Heart right ventricle (tissue), 16 donors: ENCODE measurements at regions not wholly inside any gene's neighbourhood (a gene's known extent, or its start where the extent isn't known, plus 50 kb on each side); places are given as distances from the start of the nearest gene placed in this dataset.

ENCODE experiments used
- ATAC-seq, 8 donors: fragments of 200-7000 bp; cut with Tn5 transposase; one replicate each; pipeline ENCODE4 v1.9.1; 2020; ENCODE audit warnings: mild to moderate bottlenecking in 8 of 8, moderate library complexity in 8 of 8, moderate number of reproducible peaks in 1 of 8
- DNase-seq, 2 donors: peaks; one replicate each; pipeline ENCODE4 v3.0.0-alpha.2; 2020
- H3K27ac ChIP-seq, 10 donors: fragments of 200-600 bp; sonication (generic) in 2 of 10; one replicate each; pipeline versions ENCODE4 v1.5.0 to v1.8.0; 2020 to 2022; ENCODE audit warnings: mild to moderate bottlenecking in 3 of 10
- H3K27me3 ChIP-seq, 7 donors: fragments of 200-600 bp; one replicate each; pipeline ENCODE4 v1.8.0; 2021 to 2022; ENCODE audit warnings: mild to moderate bottlenecking in 2 of 7
- H3K36me3 ChIP-seq, 9 donors: fragments of 200-600 bp; sonication (generic) in 1 of 9; one replicate each; pipeline versions ENCODE4 v1.5.0 to v1.8.0; 2020 to 2022; ENCODE audit warnings: mild to moderate bottlenecking in 2 of 9
- H3K4me1 ChIP-seq, 9 donors: fragments of 200-600 bp; sonication (generic) in 1 of 9; one replicate each; pipeline versions ENCODE4 v1.5.0 to v1.8.0; 2020 to 2022; ENCODE audit warnings: mild to moderate bottlenecking in 4 of 9
- H3K4me3 ChIP-seq, 10 donors: fragments of 200-600 bp; sonication (generic) in 2 of 10; one replicate each; pipeline versions ENCODE4 v1.5.0 to v1.8.0; 2020 to 2022; ENCODE audit warnings: mild to moderate bottlenecking in 7 of 10, moderate library complexity in 2 of 10
- H3K9me3 ChIP-seq, 11 donors: fragments of 200-600 bp in 10 of 11; sonication (generic) in 2 of 11; one replicate each; pipeline versions ENCODE4 v1.5.0 to v1.8.0; 2013 to 2022; ENCODE audit warnings: mild to moderate bottlenecking in 2 of 11, control low read depth in 1 of 11, moderate library complexity in 1 of 11
- CTCF ChIP-seq, 9 donors: fragments of 200-600 bp; sonication (generic) in 2 of 9; IDR thresholded peaks; one replicate each; pipeline versions ENCODE4 v1.5.0 to v1.8.0; 2021 to 2022; ENCODE audit warnings: antibody characterized with exemption in 9 of 9, mild to moderate bottlenecking in 5 of 9, moderate library complexity in 1 of 9
- WGBS, 2 donors: extraction: QIAGEN DNeasy Blood & Tissue Kit; methylation state at CpG; one replicate each; pipeline ENCODE4 v1.1.7; 2013; ENCODE audit warnings: inconsistent platforms in 1 of 2; 5-methylcytosine and 5-hydroxymethylcytosine counted together
- intact Hi-C, 10 donors: fragments of 100-400 bp; cut with DNase I; formaldehyde crosslinking; loops; one replicate each; pipeline versions ENCODE4 v1.11.1 to v1.14.2; 2022
- donor health status: Arrhythmogenic right ventricular cardiomyopathy.
- donor health status: ischemic (EF 13 %, LVEDD 7.1; RV severe dilation, severe dysfunction).
- donor health status: healthy with polysubstance abuse.
- donor health status: DM: no; HTN: yes; CAD: no.
- donor health status: DM: no; HTN: no; CAD: no.
- donor health status: ischemic (EF 25% LVEDD 6.9; RV normal size, moderate dysfunction).
- donor health status: ischemic (EF 25% LVEDD 5.7; RV mildly dilated, moderate dysfunction).
- donor health status: healthy.
- donor health status: DM: yes; HTN: yes; CAD: no.
- donor health status: Ischemic cardiomyopathy.
- donor health status: ischemic (EF 35%, LVEDD 5.7; RV mildly dilated, moderate dysfunction).
- donor health status: nonischemic (EF 11% LVEDD 7.7; RV severe dilation, severe dysfunction).
- donor health status: DM: yes; HTN: yes; CAD: no.
- donor health status: PGD.
- donor health status: ischemic (EF 29% LVEDD 5.4; RV normal size, mild dysfunction).
- donor health status: nonischemic (EF 23%, LVEDD 6.1; RV moderate dilation, normal function).

GRCh38 chr5:2570586-2570985 lies 180.9 kb downstream of the IRX2 start:
- no peak overlapping the region for H3K4me3 ChIP-seq
- no peak for ATAC-seq
- no peak for TF ChIP-seq CTCF (IDR thresholded peaks at IDR 0.05)
- peaks cover 0 to 17% (median 10%) of the 10 kb centered on the region in 7 donors for H3K27me3 ChIP-seq
- H3K9me3 ChIP-seq, result no peaks in the 10 kb centered on the region
- no peaks in the 10 kb centered on the region for H3K36me3 ChIP-seq
- no peaks in the 10 kb centered on the region for H3K4me1 ChIP-seq
- H3K27ac ChIP-seq, result no peak overlapping the region
- no peak for DNase-seq
- intact Hi-C loops, result no loop called here
- WGBS, 2 donors, result 36 to 44% methylated on average over 10 of the region's 10 CpGs

- no peaks in the 10 kb centered on the region for H3K4me1 ChIP-seq
- intact Hi-C loops, result no loop called here
- DNase-seq (no peak), ATAC-seq (no peak)
- H3K36me3 ChIP-seq, result no peaks in the 10 kb centered on the region
- H3K4me3 ChIP-seq, result no peak overlapping the region
- WGBS, 2 donors, result 85 to 88% methylated on average over 15 of the region's 15 CpGs
- H3K9me3 ChIP-seq, result peaks cover 0 to 5% (median 0%) of the 10 kb centered on the region in 11 donors
- H3K27me3 ChIP-seq, result peaks cover 0 to 17% (median 10%) of the 10 kb centered on the region in 7 donors
- TF ChIP-seq CTCF (IDR thresholded peaks at IDR 0.05), result no peak
- no peak overlapping the region for H3K27ac ChIP-seq
Observed at GRCh38 chr5:2569774-2570542, 181.5 kb downstream of the IRX2 start.

GRCh38 chr5:2569176-2569575 lies 182.3 kb downstream of the IRX2 start:
- Histone ChIP-seq H3K36me3 (no peaks in the 10 kb centered on the region), H3K9me3 (peaks cover 0 to 5% (median 0%) of the 10 kb centered on the region in 11 donors), H3K27ac (no peak overlapping the region), H3K4me3 (no peak overlapping the region), H3K4me1 (no peaks in the 10 kb centered on the region), H3K27me3 (peaks cover 0 to 14% (median 10%) of the 10 kb centered on the region in 7 donors)
- intact Hi-C loops, result no loop called here
- TF ChIP-seq CTCF (IDR thresholded peaks at IDR 0.05), result no peak
- 63 to 81% methylated on average over 10 of the region's 10 CpGs for WGBS, 2 donors
- DNase-seq (no peak), ATAC-seq (no peak)

- peaks cover 0 to 18% (median 0%) of the 10 kb centered on the region in 11 donors for H3K9me3 ChIP-seq
- no peak for TF ChIP-seq CTCF (IDR thresholded peaks at IDR 0.05)
- H3K36me3 ChIP-seq, result no peaks in the 10 kb centered on the region
- 78 to 80% methylated on average over 3 of the region's 3 CpGs for WGBS, 2 donors
- DNase-seq (no peak), ATAC-seq (no peak)
- H3K4me3 ChIP-seq, result no peak overlapping the region
- no peaks in the 10 kb centered on the region for H3K4me1 ChIP-seq
- H3K27me3 ChIP-seq, result peaks cover 0 to 11% (median 5%) of the 10 kb centered on the region in 7 donors
- H3K27ac ChIP-seq, result no peak overlapping the region
- intact Hi-C loops, result loop anchor here in 1 of 10 donors (1.0 kb wide), 1 partner anchor 23 kb away; no protein-coding TSS in a partner anchor
Observed at GRCh38 chr5:2566284-2566683, 185.2 kb downstream of the IRX2 start.
